HepG2 (cell line): ENCODE measurements at regions not wholly inside any gene's neighbourhood (a gene's known extent, or its start where the extent isn't known, plus 50 kb on each side); places are given as distances from the start of the nearest gene placed in this dataset.

Experiments used
- ATF2 ChIP-seq: sonication (generic); formaldehyde crosslinking; IDR thresholded peaks from 2 replicates; pipeline ENCODE4 v1.4.0; 2020; ENCODE audit warnings: missing genetic modification reagents
- ELF4 ChIP-seq: sonication (generic); formaldehyde crosslinking; IDR thresholded peaks from 2 replicates; pipeline ENCODE4 v1.5.0; 2020; ENCODE audit warnings: missing genetic modification reagents, mild to moderate bottlenecking, moderate library complexity, borderline replicate concordance
- FOXA1 ChIP-seq, 2 experiments: fragments of 450-650 bp in 1 of 2; sonication (generic) in 1 of 2; formaldehyde crosslinking in 1 of 2; IDR thresholded peaks; 2 replicates each; pipeline versions ENCODE4 v1.4.0 to v1.6.1; 2016 to 2020; ENCODE audit warnings: missing genetic modification reagents in 1 of 2
- GTF3A ChIP-seq: sonication (generic); formaldehyde crosslinking; conservative IDR thresholded peaks from 2 replicates; pipeline ENCODE4 v1.4.0; 2020; ENCODE audit warnings: mild to moderate bottlenecking, missing genetic modification reagents
- HDAC2 ChIP-seq: sonication (generic); formaldehyde crosslinking; IDR thresholded peaks from 2 replicates; pipeline ENCODE4 v1.4.0; 2020; ENCODE audit warnings: missing genetic modification reagents
- KDM6A ChIP-seq: IDR thresholded peaks from 2 replicates; pipeline ENCODE4 v1.6.1; 2016; ENCODE audit warnings: low read depth
- KLF16 ChIP-seq, 2 experiments: sonication (generic) in 1 of 2; formaldehyde crosslinking in 1 of 2; IDR thresholded peaks; 2 replicates each; pipeline versions ENCODE4 v1.6.1 to v1.8.0; 2016 to 2023; ENCODE audit warnings: missing genetic modification reagents in 2 of 2, missing compliant biosample characterization in 1 of 2
- MED1 ChIP-seq: sonication (generic); formaldehyde crosslinking; IDR thresholded peaks from 2 replicates; pipeline ENCODE4 v1.4.0; 2020; ENCODE audit warnings: missing genetic modification reagents
- MLLT10 ChIP-seq: sonication (generic); formaldehyde crosslinking; IDR thresholded peaks from 2 replicates; pipeline ENCODE4 v1.4.0; 2020; ENCODE audit warnings: missing genetic modification reagents
- SALL1 ChIP-seq: sonication (generic); formaldehyde crosslinking; IDR thresholded peaks from 2 replicates; pipeline ENCODE4 v1.8.0; 2022; ENCODE audit warnings: mild to moderate bottlenecking, missing genetic modification reagents
- ZBTB33 ChIP-seq: sonication (generic); formaldehyde crosslinking; IDR thresholded peaks from 2 replicates; pipeline ENCODE4 v1.4.0; 2020; ENCODE audit warnings: missing genetic modification reagents
- ZFY ChIP-seq: sonication (generic); formaldehyde crosslinking; IDR thresholded peaks from 2 replicates; pipeline ENCODE4 v1.4.0; 2020; ENCODE audit warnings: missing genetic modification reagents
- ZNF207 ChIP-seq: fragments of 450-650 bp; IDR thresholded peaks from 2 replicates; pipeline ENCODE4 v1.6.1; 2016; ENCODE audit warnings: antibody characterized with exemption, borderline replicate concordance
- ZNF292 ChIP-seq: sonication (generic); formaldehyde crosslinking; IDR thresholded peaks from 2 replicates; pipeline ENCODE4 v1.8.1; 2022; ENCODE audit warnings: mild to moderate bottlenecking, low read depth, missing genetic modification reagents, borderline replicate concordance
- ZNF414 ChIP-seq: sonication (generic); formaldehyde crosslinking; IDR thresholded peaks from 2 replicates; pipeline ENCODE4 v1.5.0; 2020; ENCODE audit warnings: missing genetic modification reagents
- ZNF609 ChIP-seq: sonication (generic); formaldehyde crosslinking; IDR thresholded peaks from 2 replicates; pipeline ENCODE4 v1.4.0; 2020; ENCODE audit warnings: mild to moderate bottlenecking, missing genetic modification reagents, borderline replicate concordance
- ZNF710 ChIP-seq: sonication (generic); formaldehyde crosslinking; IDR thresholded peaks from 2 replicates; pipeline ENCODE4 v1.5.0; 2020; ENCODE audit warnings: mild to moderate bottlenecking, missing genetic modification reagents, borderline replicate concordance
- ZSCAN9 ChIP-seq: IDR thresholded peaks from 2 replicates; pipeline ENCODE4 v1.6.1; 2016; ENCODE audit warnings: borderline replicate concordance

GRCh38 chr2:42971947-42972736 lies 179.8 kb upstream of the HAAO start (continued):
- TF ChIP-seq ZBTB33 (CRISPR knock-in tag) (peak; percentile 19; the same call in 1 of the 2 replicates), KLF16 (CRISPR knock-in tag; IDR thresholded peaks at IDR 0.05) (peak in 1 of 2 experiments; percentile 56; a peak in 2 of 4 replicates), ZNF609 (CRISPR knock-in tag) (peak; percentile 33; the same call in 1 of the 2 replicates), ATF2 (peak; percentile 83), ZNF207 (no peak), ZNF710 (CRISPR knock-in tag) (peak; percentile 20; the same call in 1 of the 2 replicates), ELF4 (CRISPR knock-in tag) (no peak), ZFY (peak; percentile 66), FOXA1 (IDR thresholded peaks at IDR 0.05) (no peak), FOXA1 (CRISPR knock-in tag; IDR thresholded peaks at IDR 0.05) (peak; percentile 50; the same call in 1 of the 2 replicates), HDAC2 (CRISPR knock-in tag) (peak; percentile 84; the same call in 1 of the 2 replicates), SALL1 (CRISPR knock-in tag) (peak; percentile 70), ZSCAN9 (CRISPR knock-in tag) (peak; percentile 37; the same call in 1 of the 2 replicates), MLLT10 (no peak), GTF3A (CRISPR knock-in tag) (no peak), ZNF414 (CRISPR knock-in tag) (no peak), KDM6A (CRISPR knock-in tag) (0 out of 2 replicates have a peak, but pooled peaks have one; percentile 51), ZNF292 (CRISPR knock-in tag) (peak; percentile 29; the same call in 1 of the 2 replicates), MED1 (CRISPR knock-in tag) (peak; percentile 71)
